NOMO-1 treated with dmso at 0.1 percent for 144 hours (cell line): ENCODE measurements at regions not wholly inside any gene's neighbourhood (a gene's known extent, or its start where the extent isn't known, plus 50 kb on each side); places are given as distances from the start of the nearest gene placed in this dataset.
A peak's percentile ranks its signal among the peaks of the same experiment; 100 is the strongest.

Experiments used
- DNase-seq: peaks from one replicate; lab custom pipeline; 2025; ENCODE audit not compliant: unreplicated experiment; lab: John Stamatoyannopoulos, UW

DNA sequence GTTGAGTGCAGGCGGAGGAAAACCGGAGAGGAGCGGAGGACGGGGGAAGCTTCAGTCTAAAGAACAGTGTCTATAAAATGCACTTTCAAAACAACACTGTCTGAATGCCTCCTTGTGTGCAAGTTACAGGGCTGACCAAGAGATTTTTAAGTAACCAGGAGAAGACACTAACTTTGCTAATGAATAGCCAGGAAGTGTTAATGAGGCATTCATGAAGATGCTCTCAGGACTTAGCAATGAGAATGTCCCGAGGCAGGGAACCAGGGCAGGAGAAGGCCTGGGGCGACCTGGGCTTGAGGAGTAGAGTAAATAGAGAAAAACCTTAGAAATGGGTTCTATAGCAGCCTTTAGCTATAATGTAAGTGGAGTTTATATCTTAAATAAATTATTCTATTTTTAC is 312.1 kb downstream of the SKIDA1 start:
- DNase-seq: no peak

DNA sequence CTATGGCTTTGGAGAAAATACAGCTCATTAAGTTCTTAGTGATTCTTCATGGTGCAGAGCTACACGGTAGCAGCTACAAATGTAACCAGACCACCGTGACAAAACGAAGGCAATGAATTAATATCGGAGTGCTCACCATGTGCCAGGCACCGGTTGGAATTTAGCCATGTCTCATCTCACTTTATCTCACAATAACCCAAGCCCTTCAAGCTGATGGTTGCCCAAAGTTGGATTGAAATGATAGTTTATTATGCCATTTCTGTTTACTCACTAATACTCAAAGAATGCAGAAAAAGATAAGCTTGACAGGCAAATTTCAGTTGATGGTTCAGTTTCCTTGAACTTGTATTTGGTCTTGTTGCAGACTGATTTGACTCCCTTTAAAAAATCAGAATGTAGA is 312.6 kb downstream of the SKIDA1 start:
- DNase-seq: no peak

DNA sequence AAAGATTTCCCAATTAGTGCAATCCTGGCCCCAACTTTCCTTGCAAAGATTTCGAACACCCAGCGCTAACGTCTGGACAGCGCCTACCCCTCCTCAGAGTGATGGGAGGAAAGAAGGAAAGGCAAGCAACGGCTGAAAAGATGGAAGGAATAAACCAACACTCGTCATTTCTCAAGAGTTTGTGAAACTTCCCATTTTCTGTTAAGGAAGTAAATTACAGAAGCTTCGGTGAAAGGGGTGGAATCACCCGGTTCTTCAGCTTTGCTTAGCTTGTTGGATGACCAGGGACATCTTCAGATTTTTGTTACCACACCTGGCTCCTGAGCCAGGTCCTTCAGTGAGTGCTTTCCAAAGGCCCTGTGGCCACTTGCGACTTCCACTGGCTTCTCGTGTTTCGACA is 313.1 kb downstream of the SKIDA1 start:
- DNase-seq: peak; percentile 69

DNA sequence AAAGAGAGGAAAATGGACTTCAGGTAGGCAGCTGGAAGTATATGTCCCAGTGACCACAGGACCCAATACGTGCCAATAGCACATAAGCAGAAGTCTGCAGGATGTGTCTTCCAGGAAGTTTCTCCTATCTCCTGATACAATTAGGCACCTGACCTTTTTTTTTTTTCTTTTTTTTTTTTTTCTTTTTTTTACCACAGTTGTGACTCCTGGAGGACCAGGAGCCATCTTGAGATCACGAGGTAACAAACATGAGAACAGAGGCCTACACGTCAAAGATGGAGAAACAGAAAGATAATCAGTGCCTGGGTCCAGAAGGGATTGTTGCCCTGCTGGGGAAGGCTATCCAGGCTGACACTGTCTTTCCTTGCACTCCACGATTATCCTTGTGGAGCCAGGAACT is 312.4 kb upstream of the NEBL start:
- DNase-seq: no peak

DNA sequence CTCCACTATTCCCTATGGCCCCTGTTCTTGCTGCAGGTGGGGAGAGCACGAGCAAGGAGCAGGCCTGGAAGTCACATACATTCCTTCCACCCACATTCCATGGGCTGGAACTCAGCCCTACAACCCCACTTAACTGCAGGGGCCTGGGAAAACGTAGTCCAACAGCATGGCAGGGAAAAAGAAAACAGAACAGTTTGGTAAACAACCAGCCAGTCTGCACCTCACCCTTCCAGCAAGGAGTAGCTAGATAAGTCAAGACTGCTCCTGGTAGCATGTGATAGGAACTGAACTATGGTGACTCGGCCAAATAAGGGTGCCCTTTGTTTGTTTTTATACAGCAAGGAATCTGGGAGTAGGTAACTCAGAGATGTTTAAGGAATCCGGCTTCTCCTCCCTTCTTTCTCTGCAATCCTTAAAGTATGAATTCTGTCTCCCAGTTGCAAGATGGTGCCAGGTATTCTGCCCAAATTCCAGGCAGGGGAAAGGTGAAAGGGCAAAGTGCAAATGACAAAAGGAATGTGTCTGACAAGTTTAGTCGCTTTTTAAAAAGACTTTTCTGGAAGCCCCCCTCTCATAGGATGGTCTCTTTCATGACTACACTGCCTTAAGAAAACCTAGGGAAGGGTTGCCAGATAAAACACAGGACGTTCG is 311.7 kb upstream of the NEBL start:
- DNase-seq: no peak

DNA sequence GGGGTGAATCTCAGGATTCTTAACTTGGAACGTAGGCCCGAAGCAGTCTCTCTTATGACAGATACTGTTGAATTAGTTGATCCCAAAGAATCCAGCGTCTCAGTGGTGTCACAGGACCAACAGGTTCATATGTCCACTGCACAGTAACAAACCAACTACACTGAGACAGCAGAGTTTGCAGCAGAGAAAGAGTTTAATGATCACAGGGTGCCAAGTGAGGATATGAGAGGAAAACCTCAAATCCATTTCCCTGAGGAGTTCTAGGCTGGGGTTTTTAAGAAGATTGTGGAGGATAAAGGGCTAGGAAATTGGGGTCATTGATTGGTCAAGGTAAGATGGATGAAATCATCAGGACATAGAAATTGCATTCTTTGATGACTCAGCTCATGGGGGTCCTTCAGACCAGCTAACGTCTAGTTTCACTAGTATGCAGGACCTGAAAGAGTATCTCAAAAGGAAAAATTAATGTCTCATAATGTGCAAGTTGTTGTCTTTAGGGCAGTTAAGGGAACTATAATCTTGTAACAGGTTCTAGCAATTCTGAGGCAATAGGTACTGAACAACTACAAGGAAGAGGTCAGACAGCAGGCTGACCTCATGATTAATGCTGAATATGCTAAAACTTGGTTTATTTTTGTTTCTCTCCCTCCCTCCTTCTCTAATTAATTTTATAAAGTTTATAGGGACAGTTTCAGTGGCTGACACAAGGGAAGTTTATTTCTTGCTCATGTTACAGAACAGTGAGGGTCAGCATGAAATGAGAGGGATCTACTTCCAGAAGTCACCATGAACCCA is 310.9 kb upstream of the NEBL start:
- DNase-seq: no peak

DNA sequence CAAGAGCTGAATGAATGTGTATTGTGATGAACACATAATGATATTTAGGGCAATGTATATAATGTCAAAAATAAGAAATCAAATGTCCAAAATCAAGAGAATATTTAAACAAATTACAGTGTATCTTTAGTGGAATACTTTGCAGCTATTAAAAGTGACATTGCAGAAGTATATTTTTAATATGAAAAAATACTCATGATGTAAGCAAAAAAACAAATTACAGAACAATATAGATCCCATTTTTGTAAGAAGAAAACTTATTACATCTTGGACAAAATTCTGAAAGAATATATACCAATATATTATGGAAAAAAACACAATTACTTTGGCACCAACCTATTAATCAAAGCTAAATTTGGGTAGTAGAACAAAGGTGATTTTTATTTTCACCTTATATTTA is 308.2 kb upstream of the NEBL start:
- no peak for DNase-seq

DNA sequence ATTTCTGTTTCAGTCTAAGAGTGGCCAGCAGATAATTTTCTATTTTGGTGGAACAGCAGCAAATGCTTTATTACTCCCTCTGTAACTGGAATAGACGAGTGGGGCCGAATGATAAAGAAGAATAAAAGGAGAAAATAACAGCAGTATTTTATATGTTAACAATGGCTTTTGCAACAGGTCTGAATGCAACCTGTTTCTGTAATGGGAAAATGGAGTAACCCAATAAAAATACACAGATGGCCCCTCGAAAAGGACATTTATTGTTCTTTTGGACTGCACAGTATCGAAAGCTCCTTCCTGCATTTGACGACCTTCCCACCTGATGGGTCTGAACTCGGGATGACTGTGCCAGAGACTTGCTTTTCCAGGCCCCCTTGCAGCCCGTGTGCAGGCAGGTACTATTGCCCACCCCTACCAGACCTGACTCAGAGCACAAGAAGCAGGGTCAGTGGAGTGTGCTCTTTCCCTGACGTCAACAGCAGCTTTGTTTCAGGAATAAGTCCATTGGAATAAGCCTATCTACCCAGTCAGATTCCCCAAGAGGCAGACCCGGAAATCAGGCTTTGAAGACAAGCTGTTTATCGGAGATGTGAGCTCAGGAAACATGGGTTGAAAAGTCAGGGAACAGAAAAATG is 306.5 kb upstream of the NEBL start:
- DNase-seq: no peak

DNA sequence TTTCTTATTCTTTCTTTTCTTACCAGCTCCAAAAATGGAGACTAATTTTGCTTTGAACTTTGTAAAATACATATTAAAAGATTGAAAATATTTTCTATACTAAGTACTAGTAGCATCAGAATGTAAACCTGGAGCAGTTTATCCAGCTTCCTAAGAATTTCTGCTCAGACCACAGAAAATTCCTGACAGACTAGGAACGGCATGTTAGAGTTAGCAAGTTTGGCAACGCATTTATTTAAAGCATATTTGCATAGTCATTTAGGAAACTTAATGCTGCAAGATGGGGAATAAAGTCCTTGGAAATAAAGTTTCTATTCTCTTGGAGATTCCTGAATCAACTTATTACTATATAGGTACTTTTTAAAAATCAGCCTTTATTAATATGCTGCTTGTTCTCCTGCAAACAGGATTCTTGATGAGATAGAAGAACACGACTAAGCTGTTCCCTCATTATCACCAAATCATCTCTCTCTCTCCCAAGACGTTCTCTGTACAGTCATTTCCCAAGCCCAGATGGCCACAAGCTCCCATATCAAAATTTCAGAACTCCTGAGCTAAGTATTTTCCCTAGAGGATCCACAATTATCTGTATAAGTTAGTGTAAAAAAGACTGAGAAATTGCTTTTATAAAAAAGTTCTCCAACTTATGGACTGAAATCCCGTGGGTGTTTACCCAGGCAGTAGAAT is 305.8 kb upstream of the NEBL start:
- no peak for DNase-seq

DNA sequence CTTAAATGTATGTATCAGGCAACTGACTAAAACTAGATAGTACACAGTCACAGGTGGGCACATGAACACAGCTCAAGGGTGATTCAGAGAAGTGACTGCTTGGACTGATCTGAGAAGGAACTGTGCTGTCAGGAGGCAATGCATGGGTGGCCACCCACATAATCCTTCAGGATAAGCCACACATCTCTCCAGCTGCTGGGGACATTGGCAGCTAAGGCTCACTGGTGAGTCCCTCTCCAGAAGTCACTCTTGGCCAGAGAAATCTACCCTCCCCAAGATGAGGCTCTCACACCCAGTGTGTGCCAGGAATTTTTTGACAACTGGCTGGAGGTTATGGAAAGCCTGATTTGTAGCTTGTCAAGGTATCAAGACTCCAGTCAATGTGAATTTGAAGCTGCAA is 302.4 kb upstream of the NEBL start:
- no peak for DNase-seq

DNA sequence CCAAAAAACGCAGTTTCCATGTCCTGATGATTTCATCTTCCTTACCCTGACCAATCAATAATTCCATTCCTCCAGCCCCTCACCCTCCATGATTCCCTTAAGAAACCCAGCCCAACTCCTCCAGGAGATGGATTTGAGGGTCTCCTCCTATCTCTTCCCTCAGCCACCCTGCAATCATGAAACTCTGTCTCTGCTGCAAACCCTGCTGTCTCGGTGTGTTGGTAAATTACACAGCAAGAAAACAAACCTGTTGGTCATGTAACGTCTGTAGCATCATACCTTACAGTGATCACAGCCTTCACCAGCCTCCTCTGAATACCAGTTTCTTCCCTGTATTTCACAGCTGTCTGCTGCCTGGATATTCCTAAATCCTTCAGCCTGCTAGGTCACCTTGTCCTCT is 300.7 kb upstream of the NEBL start:
- no peak for DNase-seq

DNA sequence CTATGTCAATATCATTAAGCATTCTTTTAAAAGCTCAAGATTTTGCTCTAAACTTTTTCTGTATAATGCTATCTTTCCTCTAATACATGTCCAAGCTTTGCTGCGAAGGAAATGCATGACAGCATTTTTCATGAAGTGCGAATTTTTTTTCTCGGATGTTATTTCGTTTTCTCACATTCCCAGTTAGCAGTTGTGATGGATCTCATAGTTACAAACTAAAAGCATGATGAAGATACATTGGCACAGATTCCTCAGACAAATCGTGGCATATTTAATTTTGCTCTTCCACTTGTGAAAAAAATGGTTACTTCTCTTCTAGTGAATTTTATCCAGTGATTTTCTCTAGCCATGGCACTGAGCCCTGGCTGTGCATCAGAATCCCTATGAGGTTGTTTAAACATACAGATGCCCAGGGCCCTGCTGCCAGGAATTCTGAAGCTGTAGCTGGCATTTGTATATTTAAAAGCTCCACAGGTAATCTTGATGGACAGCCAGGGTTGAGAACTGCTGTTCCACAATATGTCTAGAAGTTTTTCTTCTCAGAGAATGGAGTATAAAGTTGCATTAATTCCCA is 299.8 kb upstream of the NEBL start:
- no peak for DNase-seq

DNA sequence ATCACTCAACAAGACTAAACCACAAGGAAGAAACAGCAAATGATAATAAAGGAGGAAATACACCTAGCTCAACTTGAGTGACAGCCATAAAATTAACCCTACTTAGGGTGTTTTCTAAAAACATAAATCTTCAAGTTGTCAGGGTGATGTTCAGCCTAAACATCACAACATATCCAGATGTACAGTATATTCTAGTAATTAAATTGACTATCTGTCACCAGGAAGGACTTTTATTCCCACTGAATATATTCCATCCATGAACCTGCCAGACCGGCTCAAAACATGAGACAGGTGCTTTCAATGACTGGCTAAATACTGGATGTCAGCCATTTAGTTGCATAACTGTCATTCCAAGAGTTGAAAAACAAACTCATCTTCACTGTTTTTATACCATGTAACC is 298.1 kb upstream of the NEBL start:
- DNase-seq: no peak

DNA sequence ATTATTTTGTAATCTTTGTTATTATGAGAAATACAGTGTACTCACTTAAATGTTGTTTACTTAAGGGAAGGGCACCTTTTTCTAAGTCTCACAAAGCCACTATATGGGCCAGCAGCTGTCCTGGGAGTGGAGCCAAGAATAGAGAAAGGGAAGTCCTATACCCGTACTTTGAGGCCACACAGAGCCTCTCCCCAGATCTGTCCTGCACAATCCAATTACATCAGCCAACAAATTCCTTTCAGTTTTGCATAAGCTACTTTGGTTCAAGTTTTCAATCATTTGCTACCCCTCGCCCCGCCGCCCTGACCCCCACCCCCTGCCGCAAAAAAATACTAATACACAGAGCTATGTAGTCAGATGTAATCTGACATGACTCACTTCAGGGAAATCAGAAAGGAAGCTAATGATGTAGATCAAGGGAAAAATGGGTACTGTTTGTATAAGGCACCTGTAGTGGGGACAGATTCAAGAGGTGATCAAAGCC is 297.4 kb upstream of the NEBL start:
- DNase-seq: peak; percentile 10

DNA sequence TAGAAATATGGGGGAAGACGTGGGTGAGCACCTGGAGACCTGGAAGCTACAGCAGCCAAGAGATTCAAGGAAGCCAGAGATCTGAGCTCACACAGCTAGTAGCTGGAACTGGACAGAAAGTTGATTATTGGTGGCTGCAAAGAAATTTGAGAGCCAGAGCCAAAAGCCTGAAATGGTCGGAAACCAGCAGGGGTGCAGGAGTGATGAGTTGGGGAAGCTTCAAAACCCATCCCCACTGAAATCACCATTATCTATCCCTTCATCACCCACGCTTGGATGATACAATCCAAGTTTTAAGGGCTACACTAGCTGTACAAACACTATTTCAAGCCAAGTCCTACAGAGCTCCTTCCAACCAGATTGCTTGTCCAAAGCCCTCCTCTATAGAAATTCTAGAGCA is 296.1 kb upstream of the NEBL start:
- no peak for DNase-seq

DNA sequence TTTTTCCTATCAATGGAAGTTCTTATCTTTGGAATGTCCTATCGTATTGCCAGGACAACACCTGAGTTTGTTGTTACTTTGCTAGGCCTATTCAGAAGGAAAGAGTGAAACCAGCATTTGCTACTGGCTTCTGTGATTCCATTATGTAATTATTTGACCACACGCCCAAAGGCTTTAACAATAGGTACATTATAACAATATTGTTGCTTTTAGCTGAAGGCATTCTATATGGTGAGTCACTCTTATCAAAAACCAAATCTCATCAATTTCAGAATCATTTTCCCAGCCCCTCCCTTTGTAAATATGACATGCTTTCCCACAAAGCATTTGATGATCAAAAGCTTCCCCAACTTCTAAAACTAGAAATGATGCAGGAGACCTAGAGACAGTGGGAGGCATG is 294.4 kb upstream of the NEBL start:
- no peak for DNase-seq

DNA sequence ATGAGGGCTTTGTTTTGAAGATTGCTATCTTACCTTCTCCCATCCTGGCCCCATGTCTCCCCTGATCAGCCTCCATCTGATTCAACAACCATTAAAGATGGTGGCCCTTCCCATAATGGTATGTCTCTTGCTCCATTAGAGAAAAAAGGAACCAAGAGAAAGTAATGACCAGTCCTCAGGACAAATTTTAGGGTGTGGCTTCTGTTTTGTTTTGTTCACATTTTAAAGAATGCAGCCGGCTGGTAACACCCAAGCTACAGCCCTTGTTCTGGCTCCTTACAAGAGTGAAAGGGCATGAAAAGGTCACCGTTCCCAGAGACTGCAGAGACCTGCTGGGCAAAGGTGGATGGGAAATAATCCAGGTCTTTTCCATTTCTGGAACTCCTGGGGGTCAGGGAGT is 287.9 kb upstream of the NEBL start:
- DNase-seq: no peak

DNA sequence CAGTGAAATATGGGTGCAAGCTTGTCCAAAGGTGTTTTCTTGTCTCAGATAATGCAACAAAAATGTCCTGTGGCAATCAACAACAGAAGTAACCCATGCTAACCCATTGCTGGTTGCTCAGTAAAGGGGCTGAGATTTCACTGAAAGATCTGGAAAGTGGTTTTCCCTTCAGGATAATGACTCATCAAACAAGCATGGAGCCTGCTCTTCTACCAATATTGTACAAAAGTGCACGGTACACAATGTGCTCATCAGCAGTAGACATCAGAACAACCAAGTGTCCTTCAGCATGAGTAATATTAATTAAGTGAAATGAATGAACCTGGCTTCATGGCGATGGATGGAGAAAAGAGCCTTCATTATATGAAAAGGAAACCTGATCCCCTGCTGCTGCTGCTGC is 287.1 kb upstream of the NEBL start:
- no peak for DNase-seq

DNA sequence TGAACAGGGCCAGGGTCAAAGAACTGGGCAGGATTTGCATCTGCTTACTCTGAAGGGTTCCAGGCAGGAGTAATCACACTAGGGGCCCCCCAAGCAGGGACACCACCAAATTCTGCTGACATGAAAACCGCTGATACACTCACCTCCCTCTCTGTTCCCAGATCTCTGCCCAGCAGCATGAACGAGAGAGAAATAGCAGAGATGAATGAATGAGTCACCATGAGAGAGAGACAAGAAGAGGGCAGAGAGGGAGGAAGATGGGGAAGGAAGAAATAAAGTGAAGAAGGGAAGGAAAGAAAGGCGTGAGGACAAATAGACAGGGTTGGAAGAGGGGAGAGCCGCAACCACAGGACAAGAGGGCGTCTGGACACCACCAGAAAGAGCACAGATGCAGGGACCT is 285.9 kb upstream of the NEBL start:
- DNase-seq: no peak

DNA sequence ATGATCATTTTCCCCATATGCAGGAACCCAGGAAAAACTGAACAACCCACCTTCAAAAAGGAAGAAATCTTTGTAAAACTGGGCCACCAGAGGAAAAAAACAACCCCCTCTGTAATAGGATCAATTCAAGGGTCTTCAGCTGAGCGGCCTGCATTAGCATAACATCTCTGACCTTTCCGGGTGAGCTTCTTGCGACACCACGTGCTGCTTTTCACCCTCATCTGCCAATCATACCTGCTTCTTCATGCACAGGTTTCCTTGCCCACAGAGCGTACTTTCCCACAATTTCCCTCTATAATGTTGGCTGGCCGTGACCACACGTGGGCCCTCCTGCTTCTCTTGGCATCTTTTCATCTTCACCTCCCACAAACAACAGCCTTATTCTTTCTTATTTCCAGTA is 284.3 kb upstream of the NEBL start:
- no peak for DNase-seq

DNA sequence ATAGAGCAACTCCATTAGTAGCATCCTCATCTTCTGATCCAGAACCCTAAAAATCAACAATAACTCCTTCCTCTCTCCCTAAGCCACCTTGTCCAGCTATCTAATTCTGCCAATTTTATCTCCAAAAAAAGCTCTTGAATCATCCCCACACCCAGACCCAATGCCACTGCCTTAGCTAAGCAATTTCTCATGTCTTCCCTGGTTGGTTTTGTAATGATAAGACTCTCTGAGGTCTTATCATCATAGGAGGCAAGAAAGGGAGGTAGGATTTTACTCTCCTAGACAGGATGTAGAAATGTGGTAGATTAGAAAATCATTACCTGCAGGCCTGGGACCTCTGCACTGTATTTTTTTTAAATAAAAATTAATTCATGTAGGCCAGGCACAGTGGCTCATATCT is 283.5 kb upstream of the NEBL start:
- DNase-seq: no peak
